ENCODE measurements at regions not wholly inside any gene's neighbourhood (a gene's known extent, or its start where the extent isn't known, plus 50 kb on each side); places are given as distances from the start of the nearest gene placed in this dataset.

DNA sequence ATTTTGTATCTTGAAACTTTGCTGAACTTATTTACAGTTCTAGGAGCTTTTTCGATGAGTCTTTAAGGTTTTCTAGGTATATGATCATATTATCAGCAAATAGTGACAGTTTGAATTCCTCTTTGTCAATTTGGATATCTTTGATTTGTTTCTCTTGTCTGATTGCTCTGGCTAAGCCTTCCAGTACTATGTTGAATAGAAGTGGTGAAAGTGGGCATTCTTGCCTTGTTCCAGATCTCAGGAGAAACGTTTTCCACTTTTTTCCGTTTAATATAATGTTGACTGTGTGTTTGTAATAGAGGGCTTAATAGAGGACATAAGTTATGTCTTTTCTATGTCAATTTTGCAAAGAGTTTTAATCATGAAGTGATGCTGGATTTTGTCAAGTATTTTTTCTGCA is 124.3 kb downstream of the ZNF280B start:
- no peak overlapping the region for H3K4me3 ChIP-seq (ENCODE audit: low read length)
- DNase-seq (ENCODE audit: low read depth), result no peak
- TF ChIP-seq, protein P1, sequence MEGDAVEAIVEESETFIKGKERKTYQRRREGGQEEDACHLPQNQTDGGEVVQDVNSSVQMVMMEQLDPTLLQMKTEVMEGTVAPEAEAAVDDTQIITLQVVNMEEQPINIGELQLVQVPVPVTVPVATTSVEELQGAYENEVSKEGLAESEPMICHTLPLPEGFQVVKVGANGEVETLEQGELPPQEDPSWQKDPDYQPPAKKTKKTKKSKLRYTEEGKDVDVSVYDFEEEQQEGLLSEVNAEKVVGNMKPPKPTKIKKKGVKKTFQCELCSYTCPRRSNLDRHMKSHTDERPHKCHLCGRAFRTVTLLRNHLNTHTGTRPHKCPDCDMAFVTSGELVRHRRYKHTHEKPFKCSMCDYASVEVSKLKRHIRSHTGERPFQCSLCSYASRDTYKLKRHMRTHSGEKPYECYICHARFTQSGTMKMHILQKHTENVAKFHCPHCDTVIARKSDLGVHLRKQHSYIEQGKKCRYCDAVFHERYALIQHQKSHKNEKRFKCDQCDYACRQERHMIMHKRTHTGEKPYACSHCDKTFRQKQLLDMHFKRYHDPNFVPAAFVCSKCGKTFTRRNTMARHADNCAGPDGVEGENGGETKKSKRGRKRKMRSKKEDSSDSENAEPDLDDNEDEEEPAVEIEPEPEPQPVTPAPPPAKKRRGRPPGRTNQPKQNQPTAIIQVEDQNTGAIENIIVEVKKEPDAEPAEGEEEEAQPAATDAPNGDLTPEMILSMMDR (IDR thresholded peaks at IDR 0.05; ENCODE audit: insufficient read depth, low read depth, low read length, missing control alignments), result no peak

DNA sequence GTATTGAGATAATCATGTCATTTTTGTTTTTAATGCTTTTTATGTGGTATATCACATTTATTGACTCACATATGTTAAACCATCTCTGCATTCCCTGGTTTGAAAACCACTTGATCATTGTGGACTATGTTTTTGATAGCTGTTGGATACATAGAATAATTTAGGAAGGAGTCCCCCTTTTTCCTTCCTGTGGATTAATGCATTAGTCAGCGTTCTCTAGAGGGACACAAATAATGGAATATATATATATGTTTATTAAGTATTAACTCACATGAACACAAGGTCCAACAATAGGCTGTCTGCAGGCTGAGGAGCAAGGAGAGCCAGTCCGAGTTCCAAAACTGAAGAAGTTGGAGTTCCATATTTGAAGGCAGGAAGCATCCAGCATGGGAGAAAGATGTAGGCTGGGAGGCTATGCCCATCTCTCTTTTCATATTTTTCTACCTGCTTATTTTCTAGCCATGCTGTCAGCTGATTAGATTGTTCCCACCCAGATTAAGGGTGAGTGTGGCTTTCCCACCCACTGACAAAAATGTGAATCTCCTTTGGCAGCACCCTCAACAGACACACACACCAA is 123.8 kb downstream of the ZNF280B start:
- DNase-seq (ENCODE audit: low read depth), result no peak
- TF ChIP-seq, protein P1 (IDR thresholded peaks at IDR 0.05; ENCODE audit: insufficient read depth, low read depth, low read length, missing control alignments), result no peak
- H3K4me3 ChIP-seq (ENCODE audit: low read length), result no peak overlapping the region

DNA sequence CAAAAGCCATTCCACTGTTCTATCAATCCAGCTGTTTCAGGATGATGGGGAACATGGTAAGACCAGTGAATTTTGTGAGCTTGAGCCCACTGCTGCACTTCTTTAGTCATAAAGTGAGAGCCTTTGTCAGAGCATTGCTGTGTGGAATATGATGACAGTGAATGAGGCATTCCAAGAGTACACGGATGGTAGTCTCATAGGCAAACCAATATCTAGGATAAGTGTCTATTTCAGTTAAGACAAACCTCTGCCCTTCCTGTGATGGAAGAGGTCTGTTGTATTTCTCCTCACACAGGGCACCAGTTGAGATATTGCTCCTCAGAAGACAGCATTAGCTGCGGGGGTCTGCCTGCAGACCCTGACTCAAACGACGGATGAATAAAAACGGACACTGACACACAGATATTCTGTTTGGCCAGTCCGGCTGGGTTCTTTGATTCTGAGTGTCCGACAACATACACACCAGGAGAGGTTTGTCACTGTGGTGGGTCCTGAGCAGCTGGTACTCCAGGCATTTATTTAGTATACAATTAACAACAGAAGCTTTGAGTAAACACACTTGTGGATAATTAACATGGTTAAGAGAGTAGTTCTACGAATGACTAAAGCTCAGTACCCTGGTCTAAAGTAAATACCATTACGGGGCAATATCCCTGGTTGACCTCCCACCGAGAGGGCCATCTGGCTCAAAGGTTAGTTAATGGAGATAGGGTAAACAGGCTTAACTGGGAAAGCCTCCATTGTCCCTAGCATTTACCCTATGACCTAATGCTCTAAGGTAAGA is 121.7 kb downstream of the ZNF280B start:
- TF ChIP-seq, protein P1 (IDR thresholded peaks at IDR 0.05; ENCODE audit: insufficient read depth, low read depth, low read length, missing control alignments), result no peak
- no peak for DNase-seq (ENCODE audit: low read depth)
- no peak overlapping the region for H3K4me3 ChIP-seq (ENCODE audit: low read length)

- TF ChIP-seq, protein P1 (IDR thresholded peaks at IDR 0.05; ENCODE audit: insufficient read depth, low read depth, low read length, missing control alignments), result no peak
- H3K4me3 ChIP-seq (ENCODE audit: low read length), result no peak overlapping the region
- no peak for DNase-seq (ENCODE audit: low read depth)
Measured at GRCh38 chr22:22387386-22387736, 121.2 kb downstream of the ZNF280B start.

GRCh38 chr22:22388090-22388489 is 120.5 kb downstream of the ZNF280B start:
- H3K4me3 ChIP-seq (ENCODE audit: low read length), result no peak overlapping the region
- DNase-seq (ENCODE audit: low read depth), result no peak
- TF ChIP-seq, protein P1 (IDR thresholded peaks at IDR 0.05; ENCODE audit: insufficient read depth, low read depth, low read length, missing control alignments), result no peak

DNA sequence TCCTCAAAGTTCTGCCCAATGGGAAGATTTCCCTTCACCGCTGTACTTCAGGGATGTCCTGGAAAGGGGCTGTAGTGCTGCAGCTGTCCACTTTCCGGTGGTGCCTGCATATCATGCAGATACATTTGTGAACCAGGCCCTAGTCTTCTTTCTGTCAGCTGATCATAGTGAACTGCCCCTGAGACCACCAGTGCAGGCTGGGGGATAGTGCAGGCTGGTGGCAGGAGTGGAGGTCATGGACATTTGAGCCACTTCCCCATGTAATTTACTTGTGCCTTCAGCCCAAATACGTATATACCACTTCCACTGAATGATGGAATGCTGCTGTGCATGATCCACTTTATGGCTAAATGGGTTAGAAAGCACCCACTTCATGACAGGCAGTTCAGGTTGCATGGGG is 120.0 kb downstream of the ZNF280B start:
- no peak for DNase-seq (ENCODE audit: low read depth)
- TF ChIP-seq, protein P1 (IDR thresholded peaks at IDR 0.05; ENCODE audit: insufficient read depth, low read depth, low read length, missing control alignments), result no peak
- H3K4me3 ChIP-seq (ENCODE audit: low read length), result no peak overlapping the region

DNA sequence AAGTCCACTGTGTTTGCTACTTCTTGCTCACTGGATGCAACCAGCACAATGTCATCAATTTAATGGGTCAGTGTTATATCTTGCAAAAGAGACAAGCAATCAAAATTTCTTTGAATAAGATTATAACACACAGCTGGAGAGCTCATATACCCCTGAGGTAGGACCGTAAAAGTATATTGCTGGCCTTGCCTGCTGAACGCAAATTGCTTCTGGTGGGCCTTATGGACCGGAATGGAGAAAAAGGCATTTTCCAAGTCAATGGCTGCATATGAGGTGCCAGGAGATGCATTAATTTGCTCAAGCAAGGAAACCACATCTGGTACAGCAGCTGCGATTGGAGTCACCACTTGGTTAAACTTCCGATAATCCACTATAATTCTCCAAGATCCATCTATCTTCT is 119.1 kb downstream of the ZNF280B start:
- no peak for DNase-seq (ENCODE audit: low read depth)
- TF ChIP-seq, protein P1 (IDR thresholded peaks at IDR 0.05; ENCODE audit: insufficient read depth, low read depth, low read length, missing control alignments), result no peak
- no peak overlapping the region for H3K4me3 ChIP-seq (ENCODE audit: low read length)
